Left colon (tissue), 2 donors: ENCODE measurements at regions not wholly inside any gene's neighbourhood (a gene's known extent, or its start where the extent isn't known, plus 50 kb on each side); places are given as distances from the start of the nearest gene placed in this dataset.

Experiments used
- ATAC-seq: fragments of 200-7000 bp; cut with Tn5 transposase; one replicate; pipeline ENCODE4 v1.9.1; 2020; ENCODE audit warnings: mild to moderate bottlenecking, moderate library complexity
- DNase-seq, 2 donors: peaks; one replicate each; pipeline ENCODE4 v3.0.0-alpha.2; 2020
- intact Hi-C, 2 donors: fragments of 100-400 bp; cut with DNase I in 1 of 2; cut with micrococcal nuclease in 1 of 2; formaldehyde crosslinking; loops; one replicate each; pipeline versions ENCODE4 v1.11.2 to v1.14.0; 2022; cut with DNase I, micrococcal nuclease
- donor health status: DM: no; HTN: no; CAD: no.
- donor health status: DM: yes; HTN: yes; CAD: no.

DNA sequence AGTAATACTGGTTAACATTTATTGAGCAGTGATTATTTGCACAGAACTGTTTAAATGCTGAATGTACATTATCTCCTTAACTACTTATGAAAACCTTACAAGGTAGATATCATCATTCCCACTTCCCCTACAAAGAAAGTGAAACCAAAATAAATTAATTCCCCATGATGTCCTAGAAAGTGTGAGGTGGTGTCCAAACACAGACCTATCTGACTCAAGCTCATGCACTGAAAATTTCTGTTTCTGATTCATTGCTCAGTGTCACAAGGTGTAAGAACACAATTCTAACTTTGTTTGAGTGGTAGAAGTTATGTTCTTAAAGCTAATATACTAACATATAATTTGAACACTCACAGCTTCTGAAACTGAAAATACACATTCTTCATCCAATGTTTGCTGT, 178.7 kb downstream of the MRPL39 start:
- intact Hi-C loops: no loop called here
- DNase-seq (no peak), ATAC-seq (no peak)

DNA sequence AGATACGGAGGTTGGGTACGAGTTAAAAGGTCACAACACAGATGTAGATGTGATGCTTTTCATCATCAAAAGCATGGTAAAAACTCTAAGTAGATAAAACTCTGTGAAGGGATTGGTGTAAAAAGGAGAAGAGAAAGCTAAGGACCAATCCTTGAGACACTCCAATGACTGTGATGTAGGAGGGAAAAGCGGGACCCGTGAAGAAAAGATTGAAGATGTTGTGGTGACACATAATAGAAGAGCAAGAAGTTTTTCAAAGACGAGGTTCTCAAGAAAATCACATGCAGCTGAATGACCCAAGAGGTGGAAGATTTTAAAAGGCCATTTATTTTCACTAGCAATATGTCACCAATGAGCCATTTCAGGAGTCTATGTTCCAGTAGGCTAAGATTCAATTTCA, 179.5 kb downstream of the MRPL39 start:
- no peak for ATAC-seq
- intact Hi-C loops: no loop called here
- no peak for DNase-seq

DNA sequence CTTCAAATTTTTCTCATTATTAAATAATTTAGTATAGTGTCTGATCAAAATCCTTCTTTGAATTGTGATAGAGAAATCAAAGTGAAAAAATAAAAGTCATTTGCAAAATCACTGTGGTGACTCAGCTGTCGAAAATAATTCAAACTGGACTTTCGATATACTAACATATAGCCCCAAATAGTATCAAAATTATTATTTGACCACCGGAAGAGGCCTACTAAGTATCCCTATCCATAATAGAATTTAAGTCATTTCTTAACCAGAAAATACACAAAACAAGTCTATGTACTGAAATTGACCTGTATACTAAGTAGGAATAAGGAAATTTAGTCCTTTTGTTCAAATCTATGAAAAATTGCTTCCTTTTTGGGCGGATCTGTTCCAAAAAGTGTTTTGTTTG, 180.7 kb downstream of the MRPL39 start:
- intact Hi-C loops: no loop called here
- ATAC-seq: no peak
- DNase-seq: no peak

DNA sequence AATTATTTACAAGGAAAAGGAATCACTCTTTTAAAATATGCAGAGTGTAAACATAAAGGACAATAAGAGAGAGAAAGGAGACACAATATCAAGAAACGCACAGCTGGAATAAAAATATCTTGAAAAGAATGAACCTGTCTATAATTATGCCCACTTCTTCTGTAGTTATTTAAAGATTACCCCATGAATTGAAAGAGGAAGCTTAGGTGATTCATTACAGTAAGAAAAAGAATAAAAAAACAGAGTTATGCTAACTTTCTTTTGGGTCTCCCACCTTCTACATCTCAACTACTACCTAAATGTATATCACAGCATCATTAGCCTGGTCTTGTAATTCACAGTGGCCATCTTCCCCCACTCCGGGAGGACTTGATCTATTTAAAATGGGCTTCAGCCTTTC, 182.1 kb downstream of the MRPL39 start:
- DNase-seq (no peak), ATAC-seq (no peak)
- intact Hi-C loops: no loop called here

DNA sequence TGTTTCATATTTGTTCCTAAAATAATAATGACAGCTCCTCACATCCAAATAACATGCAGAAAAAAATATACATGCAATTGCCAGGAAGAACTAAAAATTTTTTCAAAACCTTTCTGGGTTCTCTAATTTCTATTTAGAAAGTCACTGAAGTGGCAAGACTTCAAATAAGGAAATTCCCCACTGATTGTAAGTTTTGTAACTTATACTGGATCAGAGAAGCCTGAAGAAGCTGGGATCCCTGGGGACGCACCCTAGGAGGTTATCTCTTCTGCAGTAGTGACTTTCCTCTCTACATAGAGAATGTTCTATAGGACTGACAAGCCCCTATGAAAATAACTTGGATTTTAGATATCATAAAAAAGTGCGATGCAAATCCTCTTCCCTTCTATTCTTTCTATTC, 182.6 kb downstream of the MRPL39 start:
- DNase-seq: no peak
- intact Hi-C loops: no loop called here
- ATAC-seq: no peak

DNA sequence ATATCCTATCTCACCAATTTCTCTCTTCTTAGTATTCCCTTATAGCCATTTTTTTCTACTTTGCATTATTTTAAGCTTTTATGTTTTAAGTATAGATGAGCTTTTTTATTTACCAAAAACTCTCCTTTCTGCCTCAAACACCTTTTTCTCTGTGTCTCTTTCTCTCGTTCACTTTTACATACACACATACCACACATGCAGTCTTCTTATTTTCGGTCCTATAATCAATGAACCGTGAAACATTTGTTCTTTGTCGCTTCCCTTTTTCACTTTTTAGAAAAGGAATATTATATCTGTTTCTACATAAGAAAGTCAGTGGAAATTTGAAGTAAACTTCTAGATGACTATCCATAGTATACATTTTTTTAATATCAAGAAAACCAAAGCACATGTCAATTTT, 183.2 kb downstream of the MRPL39 start:
- ATAC-seq (no peak), DNase-seq (no peak)
- intact Hi-C loops: no loop called here

DNA sequence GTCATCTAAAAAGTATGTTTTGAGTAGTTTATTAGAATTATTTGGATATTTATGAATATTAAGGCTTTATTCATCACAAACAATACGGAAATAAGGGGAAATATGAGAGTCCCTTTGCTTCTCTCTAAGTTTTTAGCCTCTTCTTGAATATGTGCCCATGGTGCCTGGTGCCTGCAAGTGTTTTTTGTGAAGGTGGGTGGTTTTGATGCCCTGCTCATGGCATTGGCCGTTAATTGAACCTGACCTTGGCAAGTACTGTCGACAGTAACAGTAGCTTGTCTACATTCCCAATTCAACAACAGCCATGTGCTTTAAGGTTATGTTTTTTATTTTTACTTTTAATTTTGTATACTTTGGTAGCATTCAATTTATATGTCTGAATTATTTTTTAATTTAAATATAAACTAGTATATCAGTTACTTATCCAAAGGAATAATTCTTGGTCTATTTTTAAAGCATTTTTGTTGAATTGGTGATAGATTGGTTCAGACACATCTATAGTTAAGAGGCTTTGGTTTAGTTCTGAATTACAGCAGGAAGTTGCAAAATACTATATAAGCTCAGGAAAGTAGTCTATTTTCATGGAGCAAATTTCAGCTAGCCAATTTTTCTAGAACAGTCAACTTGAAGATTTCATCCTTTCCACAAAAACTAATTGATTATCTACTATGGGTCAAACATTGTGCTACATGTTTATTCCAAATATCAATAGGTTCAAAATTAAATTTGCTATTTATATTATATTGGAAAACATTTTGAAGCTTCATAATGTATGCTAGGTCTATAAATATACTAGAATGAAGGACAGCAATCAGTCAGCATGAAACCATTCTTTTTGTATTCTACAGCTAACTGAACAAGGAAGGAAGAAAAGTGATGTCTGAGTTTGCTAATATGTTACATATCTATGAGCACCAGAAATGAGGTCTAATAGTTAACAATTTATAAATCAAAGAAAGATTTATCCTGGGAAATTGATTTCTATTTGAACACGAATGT, 184.4 kb downstream of the MRPL39 start:
- intact Hi-C loops: no loop called here
- DNase-seq (no peak), ATAC-seq (no peak)

DNA sequence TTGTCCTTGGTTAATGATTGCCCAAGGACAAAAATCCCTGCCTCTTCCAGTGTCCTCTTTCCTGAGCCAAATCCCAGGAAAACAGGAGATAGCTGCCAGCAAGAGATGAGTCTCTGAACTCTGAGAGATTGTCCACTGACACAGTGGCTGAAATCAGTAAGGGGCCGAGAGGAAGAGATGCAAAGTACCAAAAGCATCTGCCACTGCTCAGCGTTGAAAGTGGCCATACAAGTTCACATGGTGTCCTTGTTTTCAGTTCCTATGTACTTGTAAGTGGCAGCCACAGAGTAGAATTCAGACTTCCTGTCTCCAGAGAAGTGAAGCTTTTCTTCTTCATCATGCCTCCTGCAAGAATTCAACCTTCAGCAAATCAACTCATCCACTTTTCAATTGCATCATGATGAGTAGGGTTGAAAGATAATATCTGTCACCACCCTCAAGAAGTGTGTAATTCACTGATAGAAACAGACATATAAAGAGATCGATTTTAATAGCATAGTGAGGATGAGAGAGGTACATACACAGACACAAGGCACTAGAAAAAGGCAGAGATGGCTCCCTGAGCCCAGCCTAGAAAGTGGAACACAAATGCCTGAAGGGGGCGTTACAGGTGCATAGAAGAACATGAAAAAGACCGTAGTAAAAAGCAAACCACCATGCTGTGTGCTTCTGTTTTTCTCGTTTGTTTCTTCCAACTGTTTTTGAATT, 185.8 kb downstream of the MRPL39 start:
- ATAC-seq: no peak
- intact Hi-C loops: no loop called here
- DNase-seq: peak in 1 of 2 donors; percentile 16

DNA sequence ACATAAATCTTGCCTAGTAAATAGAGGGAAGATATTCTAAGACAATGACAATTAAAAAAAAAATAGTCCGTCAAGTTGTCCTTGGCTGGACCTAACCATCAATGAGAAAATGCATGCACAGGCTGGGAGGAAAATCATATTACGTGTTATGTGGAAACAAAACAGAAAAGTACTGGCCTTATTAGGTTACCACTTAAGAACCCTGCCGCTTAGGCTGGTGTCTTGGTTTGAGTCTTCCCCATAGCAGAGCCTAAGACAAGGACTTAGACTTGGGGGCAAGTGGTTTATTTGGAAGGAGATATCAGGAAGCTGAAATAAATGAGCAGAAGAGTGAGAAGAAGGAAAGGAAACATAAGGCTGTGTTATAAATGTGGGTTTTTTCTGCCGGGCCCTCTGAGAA, 186.4 kb downstream of the MRPL39 start:
- ATAC-seq (no peak), DNase-seq (no peak)
- intact Hi-C loops: no loop called here

DNA sequence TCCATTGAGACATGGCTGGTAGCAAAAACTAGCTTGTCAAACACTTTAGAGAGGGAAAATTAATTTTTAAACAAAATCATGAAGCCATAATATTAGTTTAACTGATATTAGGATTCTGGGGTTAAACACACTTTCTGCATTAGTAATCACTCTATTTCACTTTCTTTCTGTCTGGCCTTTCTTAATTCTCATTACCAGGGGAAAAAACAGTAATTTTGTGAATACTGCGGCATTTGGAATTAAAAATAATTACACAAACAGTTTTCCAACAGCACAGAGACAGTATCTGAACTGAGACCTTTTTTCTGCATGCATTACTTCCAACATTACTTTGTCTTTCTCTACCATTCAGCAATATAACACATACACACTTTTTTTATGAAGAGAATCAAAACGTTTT, 190.6 kb downstream of the MRPL39 start:
- intact Hi-C loops: no loop called here
- DNase-seq (no peak), ATAC-seq (no peak)

DNA sequence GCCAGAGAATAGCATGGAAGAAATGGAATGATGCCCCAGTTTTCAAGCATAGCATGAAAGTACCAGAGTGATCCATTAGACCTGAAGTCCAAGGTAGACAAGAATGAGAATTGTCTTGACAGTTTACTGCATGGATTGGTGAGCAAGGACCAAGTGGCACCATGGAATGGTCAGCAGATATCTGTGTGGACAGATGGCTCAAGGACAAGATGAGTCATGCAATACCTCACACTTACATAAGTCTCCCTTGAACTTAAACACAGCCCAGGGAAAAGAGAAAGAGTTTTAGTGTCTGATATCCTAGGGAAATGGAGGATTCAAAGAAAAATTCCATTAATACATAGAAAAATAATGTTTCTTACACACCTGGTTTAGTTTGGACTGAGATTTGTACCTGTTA, 195.2 kb downstream of the MRPL39 start:
- ATAC-seq (no peak), DNase-seq (no peak)
- intact Hi-C loops: no loop called here

DNA sequence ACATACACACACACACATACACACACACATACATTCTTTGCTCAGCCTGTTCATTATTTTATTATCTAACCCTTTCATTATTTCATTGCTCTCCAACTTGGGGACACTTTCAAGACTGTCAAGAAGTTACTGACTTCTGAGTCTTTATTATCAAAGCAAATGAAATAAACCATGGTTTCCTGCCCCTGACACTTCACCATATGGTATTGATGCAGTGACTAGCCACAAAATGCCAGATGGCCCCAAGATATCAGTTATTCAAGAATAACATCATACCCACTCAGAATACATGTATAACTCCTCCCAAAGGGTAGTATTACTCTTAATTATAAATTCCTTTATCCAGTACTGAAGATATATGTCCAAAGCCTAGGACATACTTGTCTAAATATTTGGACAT, 197.3 kb downstream of the MRPL39 start:
- DNase-seq (no peak), ATAC-seq (no peak)
- intact Hi-C loops: no loop called here

DNA sequence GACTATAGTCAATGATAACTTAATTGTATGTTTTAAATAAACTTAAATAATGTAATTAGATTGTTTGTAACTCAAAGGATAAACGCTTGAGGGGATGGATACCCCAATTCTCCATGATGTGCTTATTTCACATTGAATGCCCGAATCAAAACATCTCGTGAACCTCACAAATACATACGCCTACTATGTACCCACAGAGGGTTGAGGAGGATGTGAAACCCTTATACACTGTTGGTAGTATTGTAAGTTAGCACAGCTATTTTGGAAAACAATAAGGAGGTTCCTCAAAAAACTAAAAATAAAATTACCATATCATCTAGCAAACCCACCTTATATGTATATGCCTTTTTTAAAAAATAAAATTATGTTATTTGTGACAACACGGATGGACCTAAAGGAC, 198.6 kb downstream of the MRPL39 start:
- intact Hi-C loops: no loop called here

DNA sequence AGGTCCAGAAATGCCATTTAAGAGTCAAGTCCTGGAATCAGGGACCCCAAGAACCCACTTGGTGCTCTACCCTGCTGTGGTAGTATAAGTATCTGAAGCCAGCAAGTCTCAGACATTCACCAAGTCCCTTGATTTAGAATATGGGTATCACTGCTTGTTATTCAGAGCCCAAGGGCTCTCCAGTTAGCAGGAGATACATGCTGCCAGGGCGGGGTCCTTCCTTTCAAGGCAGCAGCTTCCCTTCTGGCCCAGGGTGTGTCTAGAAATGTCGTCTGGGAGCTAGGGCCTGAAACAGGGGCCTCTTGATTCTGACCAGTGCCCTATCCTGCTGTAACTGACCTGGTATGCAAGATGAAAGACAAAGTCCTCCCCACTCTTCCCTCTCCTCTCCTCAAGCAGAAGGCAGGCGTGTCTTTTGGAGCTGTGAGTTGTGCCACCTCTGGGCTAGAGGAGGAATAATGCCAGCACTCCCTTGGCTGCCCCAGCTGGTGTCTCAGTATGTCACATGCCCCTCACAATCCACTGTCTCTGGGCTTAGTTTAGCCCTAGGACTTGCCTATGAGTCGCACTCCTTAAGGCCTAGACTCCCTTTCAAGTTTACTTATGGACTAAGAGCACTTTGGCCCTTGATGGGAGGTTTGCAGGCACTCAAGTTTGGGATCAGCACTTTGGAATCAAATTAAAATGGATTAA, 200.2 kb downstream of the MRPL39 start:
- DNase-seq (no peak), ATAC-seq (no peak)
- intact Hi-C loops: no loop called here

More for the DNA sequence above, 198.6 kb downstream of the MRPL39 start:
- ATAC-seq: no peak
- no peak for DNase-seq

DNA sequence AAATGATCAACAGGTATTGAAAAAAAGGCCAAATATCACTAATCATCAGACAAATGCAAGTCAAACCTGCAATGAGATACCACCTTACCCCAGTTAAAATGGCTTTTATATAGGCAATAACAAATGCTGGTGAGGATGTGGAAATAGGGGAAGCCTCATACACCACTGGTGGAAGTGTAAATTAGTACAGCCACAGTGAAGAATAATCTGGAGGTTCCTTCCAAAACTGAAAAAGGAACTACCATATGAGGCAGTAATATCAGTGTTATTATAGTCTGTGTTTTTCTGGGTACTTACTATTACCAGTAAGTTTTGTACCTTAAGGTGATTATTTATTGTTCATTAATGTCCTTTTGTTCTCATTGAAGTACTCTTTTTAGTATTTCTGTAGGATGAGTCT, 201.3 kb downstream of the MRPL39 start:
- DNase-seq (no peak), ATAC-seq (no peak)
- intact Hi-C loops: no loop called here

DNA sequence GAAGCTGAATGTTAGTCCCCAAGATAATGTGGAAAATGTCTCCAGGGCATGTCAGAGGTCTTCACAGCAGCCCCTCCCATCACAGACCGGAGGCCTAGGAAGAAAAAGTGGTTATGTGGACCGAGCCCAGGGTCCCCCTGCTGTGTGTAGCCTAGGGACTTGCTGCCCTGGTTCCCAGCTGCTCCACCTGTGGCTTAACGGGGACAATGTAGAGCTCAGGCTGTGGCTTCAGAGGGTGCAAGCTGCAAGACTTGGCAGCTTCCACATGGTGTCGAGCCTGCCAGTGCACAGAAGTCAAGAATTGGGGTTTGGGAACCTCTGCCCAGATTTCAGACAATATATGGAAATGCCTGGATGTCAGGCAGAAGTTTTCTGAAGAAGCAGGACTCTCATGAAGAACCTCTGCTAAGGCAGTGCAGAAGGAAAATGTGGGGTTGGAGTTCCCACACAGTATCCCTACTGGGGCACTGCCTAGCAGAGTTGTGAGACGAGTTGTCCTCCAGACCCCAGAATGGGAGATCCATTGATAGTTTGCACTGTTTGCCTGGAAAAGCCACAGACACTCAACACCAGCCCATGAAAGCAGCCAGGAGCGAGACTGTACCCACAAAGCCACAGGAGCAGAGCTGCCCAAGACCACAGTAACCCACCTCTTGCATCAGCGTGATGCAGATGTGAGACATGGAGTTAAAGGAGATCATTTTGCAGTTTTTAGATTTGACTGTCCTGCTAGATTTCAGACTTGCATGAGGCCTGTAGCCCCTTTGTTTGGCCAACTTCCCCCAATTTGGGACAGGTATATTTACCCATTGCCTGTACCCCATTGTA, 204.9 kb downstream of the MRPL39 start:
- intact Hi-C loops: no loop called here
- DNase-seq (no peak), ATAC-seq (no peak)

DNA sequence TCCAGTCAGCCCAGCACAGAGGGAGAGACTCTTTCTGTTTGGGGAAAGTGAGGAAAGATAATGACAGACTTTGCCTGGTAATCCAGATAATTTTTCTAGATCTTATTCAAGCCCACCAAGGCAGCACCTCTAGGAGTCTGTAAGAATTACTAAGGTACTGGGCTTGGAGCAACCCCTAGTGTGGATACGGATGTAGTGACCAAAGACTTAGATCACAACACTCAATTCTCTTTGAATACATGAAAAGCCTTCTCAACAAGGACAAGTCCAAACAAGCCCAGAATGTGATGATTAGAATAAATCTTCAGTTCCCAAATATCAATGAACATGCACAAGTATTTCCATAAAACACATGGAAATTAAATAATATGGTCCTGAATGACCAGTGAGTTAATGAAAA, 206.9 kb downstream of the MRPL39 start:
- DNase-seq: no peak
- ATAC-seq: no peak
- intact Hi-C loops: no loop called here

DNA sequence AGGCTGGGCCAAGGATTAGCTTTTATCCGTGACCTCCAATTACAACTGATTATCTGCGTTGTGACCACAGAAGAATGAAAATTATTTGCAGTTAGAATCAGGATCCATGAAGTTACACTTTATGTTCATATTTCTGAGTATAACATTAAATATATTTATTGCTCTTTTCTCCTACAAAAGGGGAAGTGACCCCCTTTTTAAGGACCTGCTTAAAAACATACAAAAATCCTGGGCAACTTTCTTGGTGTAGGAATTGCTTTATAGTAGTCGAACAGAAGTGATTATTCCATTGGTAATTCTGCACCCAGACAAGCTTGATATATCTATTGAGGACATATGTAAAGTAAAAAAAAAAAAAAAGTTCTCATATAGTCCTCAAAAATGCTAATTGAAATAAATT, 208.7 kb downstream of the MRPL39 start:
- ATAC-seq (no peak), DNase-seq (no peak)
- intact Hi-C loops: no loop called here

DNA sequence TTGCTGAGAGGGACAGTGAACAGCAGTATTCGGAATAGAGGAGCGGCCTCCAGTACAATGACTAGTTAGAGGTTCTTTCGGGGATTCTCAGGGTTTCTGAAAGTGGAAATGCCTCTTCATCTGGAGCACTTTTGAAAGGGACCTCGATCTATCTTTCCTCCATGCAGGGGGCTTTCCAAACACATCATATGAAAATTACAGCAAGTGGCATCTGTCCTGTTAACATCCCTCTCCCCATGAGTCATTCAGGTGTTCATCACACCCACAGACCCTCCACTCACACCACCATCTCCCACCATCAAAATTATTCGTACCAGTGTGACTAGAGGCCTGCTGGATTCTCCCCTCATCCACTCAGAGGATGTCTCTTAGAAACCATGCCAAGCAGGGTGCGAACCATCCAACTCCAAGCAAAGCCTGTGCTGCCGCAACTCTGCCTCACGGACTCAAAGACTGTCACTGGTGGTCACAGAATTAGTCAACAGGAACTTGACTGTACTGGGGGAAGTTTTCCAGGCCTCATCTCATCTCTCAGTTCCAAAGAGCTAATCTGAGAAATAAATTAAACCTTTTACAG, 211.1 kb downstream of the MRPL39 start:
- DNase-seq (no peak), ATAC-seq (no peak)
- intact Hi-C loops: no loop called here
